NCI-H460 (cell line): ENCODE measurements at regions not wholly inside any gene's neighbourhood (a gene's known extent, or its start where the extent isn't known, plus 50 kb on each side); places are given as distances from the start of the nearest gene placed in this dataset.

Experiments
- DNase-seq: peaks from one replicate; pipeline ENCODE4 v3.0.0-alpha.2; 2016; ENCODE audit warnings: low read depth; ENCODE audit errors: extremely low read depth

DNA sequence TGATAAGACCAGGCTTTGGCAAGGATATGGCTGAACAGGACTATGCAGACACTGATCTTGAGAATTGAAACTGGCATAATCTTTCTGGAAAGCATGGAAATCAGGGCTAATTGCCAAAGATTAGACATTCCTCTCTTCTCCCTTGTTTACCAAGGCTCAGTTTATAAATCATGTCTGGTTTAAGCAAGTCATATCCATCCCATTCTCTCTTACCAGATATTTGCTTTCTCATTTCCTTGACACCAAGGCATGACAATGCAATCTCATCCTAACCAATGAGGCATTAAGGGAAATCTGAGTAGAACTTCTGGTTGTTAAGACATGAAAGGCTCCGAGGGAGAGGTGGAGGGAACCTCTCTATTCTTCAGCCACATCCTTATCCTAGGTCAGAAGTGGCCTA lies 110.3 kb upstream of the CEP85L start:
- no peak for DNase-seq

DNA sequence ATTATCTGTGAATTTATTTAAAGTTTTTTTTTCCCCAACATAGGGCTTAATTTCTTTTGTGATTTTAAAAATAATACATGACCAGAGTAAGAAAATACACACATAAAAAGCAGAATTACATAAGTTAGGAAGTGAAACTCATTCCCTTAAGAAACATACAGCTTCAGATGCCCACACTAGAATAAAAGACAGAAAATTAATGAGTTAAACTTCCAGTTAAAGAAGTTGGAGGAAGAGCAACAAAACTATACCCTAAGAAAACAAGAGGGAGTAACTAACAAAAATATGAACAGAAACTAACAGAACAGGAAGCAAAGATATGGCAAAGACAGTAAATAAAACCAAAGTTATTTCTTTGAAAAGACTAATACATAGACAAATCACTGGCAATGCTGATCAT lies 107.6 kb upstream of the CEP85L start:
- DNase-seq = no peak

GRCh38 chr6:118755941-118756646 lies 104.7 kb upstream of the CEP85L start:
- no peak for DNase-seq

DNA sequence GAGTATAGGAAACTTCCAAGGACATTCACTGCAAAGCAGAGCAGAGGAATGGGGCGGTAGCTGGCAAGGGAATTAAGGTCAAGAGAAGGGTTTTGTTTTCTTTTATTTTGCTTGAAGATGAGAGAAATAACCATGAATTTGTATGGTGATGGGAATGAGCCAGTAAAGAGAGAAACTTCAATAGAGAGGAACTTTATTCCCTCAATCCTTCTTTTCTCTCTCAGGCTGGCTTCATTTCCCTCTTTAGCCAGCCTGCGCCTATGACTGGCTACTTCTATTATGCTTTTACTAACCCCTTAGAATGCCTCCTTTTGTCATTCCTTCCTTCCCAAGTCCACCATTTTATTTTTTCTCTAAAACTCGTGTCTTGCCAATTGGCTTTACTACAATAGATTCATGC lies 101.4 kb upstream of the CEP85L start:
- no peak for DNase-seq

DNA sequence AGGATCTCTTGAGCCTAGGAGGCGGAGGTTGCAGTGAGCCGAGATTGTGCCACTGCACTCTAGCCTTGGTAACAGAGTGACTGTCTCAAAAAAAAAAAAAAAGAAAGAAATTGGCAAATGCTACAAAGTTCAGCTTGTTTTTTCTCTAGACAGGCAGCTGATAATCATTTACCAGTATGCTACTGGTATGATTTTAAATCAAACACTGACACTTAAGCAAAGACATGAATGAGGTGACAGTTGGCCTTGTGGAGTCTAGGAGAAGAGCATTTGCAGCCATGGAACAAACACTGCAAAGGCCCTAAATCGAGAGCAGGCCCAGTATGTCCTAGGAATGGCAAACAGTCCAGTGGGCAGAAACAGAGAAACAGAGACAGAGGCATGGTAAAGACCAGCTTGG lies 99.7 kb upstream of the CEP85L start:
- no peak for DNase-seq

- no peak for DNase-seq
These were observed 98.8 kb upstream of the CEP85L start for GRCh38 chr6:118750143-118750542.

DNA sequence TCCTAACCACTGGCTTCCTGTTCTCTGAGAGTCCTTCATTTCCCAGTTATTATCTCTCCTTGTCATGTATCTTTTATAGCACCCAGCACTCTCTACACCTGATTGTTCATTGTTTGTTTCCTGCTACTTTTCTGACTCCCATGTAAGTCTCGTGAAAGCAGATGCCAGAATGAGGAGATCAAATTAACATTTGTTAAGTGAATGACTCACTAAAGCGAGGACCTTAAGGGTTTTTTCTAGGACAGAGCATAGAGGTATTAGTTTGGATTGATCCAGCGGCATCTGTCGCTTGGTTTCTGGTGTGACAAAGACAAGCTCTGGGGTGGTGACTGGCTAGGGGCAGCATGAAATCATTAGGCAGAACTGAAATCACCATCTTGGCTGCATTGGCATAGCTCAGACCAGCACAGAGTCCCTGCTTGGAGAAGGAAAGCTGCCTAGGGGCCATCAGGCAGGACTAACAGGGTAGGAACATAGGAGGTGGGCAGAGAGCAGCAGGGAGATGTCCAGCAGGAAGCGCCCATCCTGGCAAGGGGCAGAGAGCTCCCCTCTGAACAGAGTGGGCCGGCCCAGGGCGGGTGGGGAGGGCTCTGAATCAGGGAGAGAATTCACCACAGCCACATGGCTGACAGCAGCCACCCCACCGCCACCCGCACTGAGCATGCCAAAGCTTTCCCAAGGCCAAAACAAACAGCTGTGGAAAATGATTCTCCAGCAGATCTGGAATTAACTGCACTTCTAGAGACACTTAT lies 97.1 kb upstream of the CEP85L start:
- no peak for DNase-seq

DNA sequence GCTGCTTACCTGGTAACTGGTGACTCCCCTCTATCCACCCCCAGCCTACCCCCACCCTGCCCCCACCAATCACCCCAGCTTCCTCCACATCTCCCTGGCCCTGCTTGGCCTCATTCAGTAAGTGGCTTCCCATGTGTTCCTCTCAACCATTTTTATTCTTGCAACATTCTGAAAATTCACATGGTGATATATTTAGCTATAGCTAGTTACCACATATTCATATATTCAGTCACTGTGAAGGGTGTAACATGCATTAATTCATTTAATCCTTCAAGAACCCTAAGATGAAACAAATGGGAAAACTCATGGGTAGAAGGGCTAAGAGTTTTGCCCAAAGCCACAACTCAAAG lies 95.4 kb upstream of the CEP85L start:
- no peak for DNase-seq

DNA sequence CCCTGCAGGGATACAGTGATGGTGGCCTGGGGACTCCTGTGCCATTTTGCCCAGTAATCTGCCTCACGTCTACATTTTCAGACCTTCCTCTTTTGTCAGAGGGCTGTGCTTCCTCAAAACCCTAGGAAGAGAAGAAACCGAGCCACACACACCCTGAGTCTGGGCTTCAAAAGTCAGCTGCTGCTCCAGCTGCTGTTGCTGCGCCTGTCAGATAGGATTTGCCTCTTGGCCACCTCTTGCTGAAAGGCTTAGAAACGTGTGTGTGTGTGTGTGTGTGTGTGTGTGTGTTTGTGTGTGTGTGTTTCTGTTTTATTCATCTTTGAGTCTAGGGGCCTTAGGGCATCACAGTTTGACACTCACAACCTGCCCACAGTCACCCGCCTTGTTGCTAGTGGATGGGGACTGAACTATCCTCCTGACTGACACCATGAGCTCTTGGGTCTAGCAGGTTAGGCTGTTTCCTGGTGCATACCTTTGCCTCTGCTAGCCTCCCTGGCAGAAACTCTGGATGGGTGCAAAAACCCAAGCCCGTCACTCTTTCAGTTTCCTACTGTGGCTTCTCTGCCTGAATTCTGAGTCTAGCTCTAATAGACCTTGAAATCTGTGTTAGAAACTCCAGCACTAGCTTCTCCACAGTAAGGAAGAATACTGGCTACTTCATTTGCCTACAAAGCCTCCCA lies 94.9 kb upstream of the CEP85L start:
- no peak for DNase-seq

GRCh38 chr6:118745156-118745555 lies 93.8 kb upstream of the CEP85L start:
- DNase-seq = no peak

GRCh38 chr6:118744261-118744941 lies 93.0 kb upstream of the CEP85L start:
- no peak for DNase-seq

GRCh38 chr6:118743746-118744145 lies 92.4 kb upstream of the CEP85L start:
- DNase-seq = no peak

- DNase-seq = no peak
These were observed 89.0 kb upstream of the CEP85L start for GRCh38 chr6:118740372-118740771.

DNA sequence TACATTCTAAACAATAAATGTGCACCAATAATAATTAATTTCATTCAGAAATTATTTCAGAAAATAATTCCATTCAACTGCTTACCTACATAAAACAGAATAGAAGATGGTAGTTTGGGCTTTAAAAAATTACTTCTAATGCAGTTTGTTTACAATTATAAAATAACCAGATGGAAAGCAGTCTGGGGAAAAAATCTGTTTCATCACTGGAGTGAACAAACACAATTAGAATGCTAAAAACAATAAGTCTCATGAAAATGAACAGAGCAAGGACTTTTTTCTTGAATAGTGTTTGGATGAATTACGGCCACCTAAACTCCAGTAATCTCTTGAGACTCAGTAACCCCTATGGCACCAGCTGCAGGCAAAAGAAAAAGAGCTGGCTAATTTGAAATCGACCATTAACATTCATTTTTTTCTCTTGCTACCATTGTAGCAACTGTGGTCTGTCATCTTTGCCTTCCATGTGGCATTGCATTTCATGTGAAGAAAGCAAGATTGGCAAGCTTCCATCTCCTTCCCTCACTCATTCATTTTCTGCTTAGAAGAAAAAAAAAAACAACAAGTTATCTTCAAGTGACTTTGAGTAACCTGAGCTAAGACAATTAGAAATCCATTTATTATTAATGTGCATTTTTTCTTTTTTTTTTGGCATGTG lies 88.4 kb upstream of the CEP85L start:
- DNase-seq = no peak

DNA sequence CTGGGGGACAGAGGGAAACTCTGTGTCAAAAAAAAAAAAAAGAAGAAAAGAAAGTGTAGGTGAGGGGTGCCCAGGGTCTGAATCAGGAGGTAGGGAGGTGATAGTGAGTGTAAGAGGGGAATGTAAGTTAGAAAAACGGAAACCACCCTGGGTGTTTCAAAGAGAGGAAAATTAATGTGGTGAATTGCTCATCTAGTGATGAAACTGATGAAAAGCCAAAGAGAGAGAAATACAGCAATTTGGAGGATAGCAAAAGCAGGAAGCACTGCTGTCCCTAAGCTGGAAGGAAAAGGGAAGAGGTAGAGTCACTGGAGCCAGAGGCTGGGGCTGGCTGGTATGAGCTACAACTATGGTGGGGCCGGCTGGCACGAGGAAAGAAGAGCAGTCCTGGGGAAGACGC lies 85.0 kb upstream of the CEP85L start:
- no peak for DNase-seq

GRCh38 chr6:118735320-118735719 lies 83.9 kb upstream of the CEP85L start:
- peak; percentile 18 for DNase-seq

DNA sequence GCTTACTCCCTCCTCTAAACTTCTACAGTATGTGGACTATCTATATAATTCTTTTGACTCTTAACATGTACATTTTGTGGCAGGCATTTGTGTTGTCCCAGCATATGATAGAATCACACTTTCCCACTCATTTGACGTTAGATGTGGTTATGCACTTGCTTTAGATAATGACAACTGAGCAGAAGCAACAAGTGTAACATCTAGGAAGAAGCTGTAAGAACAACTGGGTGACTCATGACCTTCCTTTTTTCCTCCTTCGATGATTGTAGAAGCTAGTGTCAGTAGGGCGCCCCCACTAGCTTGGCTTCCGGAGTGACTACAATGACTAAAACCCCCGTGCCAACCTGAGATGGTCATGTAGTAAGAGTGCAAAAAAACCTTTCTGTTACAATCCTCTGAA lies 74.6 kb upstream of the CEP85L start:
- DNase-seq = no peak

- DNase-seq = no peak
These were observed 72.8 kb upstream of the CEP85L start for GRCh38 chr6:118724211-118724610.

- no peak for DNase-seq
These were observed 71.7 kb upstream of the CEP85L start for GRCh38 chr6:118722829-118723813.

GRCh38 chr6:118720125-118720473 lies 68.7 kb upstream of the CEP85L start:
- DNase-seq = no peak
